Tibial nerve (tissue), 4 donors: ENCODE measurements at regions not wholly inside any gene's neighbourhood (a gene's known extent, or its start where the extent isn't known, plus 50 kb on each side); places are given as distances from the start of the nearest gene placed in this dataset.

ENCODE experiments used
- DNase-seq, 2 donors: peaks; one replicate each; pipeline ENCODE4 v3.0.0-alpha.2; 2019; ENCODE audit warnings: low spot score in 2 of 2
- H3K27ac ChIP-seq, 4 donors: fragments of 200-600 bp; sonication (generic) in 3 of 4; one replicate each; pipeline ENCODE4 v1.5.1; 2017 to 2019; ENCODE audit warnings: mild to moderate bottlenecking in 1 of 4
- H3K27me3 ChIP-seq, 2 donors: fragments of 200-600 bp; sonication (generic) in 1 of 2; one replicate each; pipeline versions ENCODE4 v1.5.1 to v1.6.0; 2017 to 2019
- H3K36me3 ChIP-seq, 3 donors: fragments of 200-600 bp; sonication (generic); one replicate each; pipeline ENCODE4 v1.5.1; 2018 to 2019
- H3K4me1 ChIP-seq, 4 donors: fragments of 200-600 bp; sonication (generic) in 3 of 4; one replicate each; pipeline ENCODE4 v1.5.1; 2017 to 2019
- H3K4me3 ChIP-seq, 4 donors: fragments of 200-600 bp; sonication (generic) in 3 of 4; one replicate each; pipeline ENCODE4 v1.5.1; 2017 to 2019; ENCODE audit warnings: mild to moderate bottlenecking in 1 of 4, moderate library complexity in 1 of 4
- H3K9me3 ChIP-seq, 4 donors: fragments of 200-600 bp; sonication (generic) in 3 of 4; one replicate each; pipeline ENCODE4 v1.5.1; 2017 to 2019
- EP300 ChIP-seq, 2 donors: sonication (generic); formaldehyde crosslinking; IDR thresholded peaks; one replicate each; pipeline ENCODE4 v1.6.1; 2017; ENCODE audit warnings: antibody characterized with exemption in 2 of 2, mild to moderate bottlenecking in 1 of 2
- POLR2A ChIP-seq, 2 donors: fragments of 450-650 bp; IDR thresholded peaks; one replicate each; pipeline ENCODE4 v1.6.1; 2017; ENCODE audit warnings: antibody characterized with exemption in 2 of 2, mild to moderate bottlenecking in 2 of 2, moderate library complexity in 2 of 2
- WGBS, 2 donors: methylation state at CpG; one replicate each; pipeline ENCODE4 v1.1.5; 2018; 5-methylcytosine and 5-hydroxymethylcytosine counted together
- TF ChIP-seq, protein P1 (sequence below), 5 experiments: fragments of 200-600 bp in 3 of 5; fragments of 450-650 bp in 2 of 5; sonication (generic) in 3 of 5; IDR thresholded peaks; one replicate each; pipeline ENCODE4 v1.5.1; 2016 to 2019; ENCODE audit warnings: antibody characterized with exemption in 5 of 5, mild to moderate bottlenecking in 3 of 5, moderate library complexity in 2 of 5

DNA sequence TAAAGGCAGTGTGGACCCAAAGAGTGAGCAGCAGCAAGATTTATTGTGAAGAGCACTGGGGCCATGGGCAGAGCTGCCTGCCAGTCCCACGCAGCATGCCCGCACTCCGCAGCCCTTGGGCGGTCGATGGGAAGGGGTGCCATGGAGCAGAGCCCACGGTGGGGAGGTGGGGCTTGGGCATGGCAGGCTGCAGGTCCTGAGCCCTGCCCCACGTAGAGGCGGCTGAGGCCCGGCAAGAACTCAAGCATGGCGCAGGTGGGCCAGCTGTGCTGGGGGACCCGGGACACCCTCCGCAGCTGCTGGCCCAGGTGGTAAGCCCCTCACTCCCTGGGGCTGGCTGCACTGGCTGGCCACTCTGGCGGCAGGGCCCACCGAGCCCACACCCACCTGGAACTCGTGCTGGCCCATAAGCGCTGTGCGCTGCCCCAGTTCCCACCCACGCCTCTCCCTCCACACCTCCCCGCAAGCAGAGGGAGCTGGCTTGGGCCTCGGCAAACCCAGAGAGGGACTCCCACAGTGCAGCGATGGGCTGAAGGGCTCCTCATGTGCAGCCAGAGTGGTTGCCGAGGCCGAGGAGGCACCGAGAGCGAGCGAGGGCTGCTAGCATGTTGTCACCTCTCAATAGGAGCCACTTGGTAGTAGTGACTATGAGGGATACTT, 1218.8 kb upstream of the EPHA6 start:
- H3K9me3 ChIP-seq = peaks cover 0 to 6% (median 0%) of the 10 kb centered on the region in 4 donors
- no peak for DNase-seq

DNA sequence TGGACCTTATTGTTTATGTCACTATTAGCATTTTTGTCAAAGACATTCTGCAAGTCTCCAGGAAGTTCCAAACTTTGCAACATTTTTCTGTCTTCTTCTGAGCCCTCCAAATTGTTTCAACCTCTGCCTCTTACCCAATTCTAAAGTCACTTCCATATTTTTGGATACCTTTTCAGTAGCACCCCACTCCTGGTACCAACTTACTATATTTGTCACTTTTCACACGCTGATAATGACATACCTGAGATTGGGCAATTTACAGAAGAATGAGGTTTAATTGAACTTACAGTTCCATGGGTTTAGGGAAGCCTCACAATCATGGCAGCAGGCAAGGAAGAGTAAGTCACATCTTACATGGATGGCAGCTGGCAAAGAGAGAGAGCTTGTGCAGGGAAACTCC, 1206.5 kb upstream of the EPHA6 start:
- 77 to 85% methylated on average over 1 of the region's 1 CpG for WGBS, 2 donors
- Histone ChIP-seq H3K4me1 (no peaks in the 10 kb centered on the region), H3K27me3 (no peaks in the 10 kb centered on the region), H3K36me3 (no peaks in the 10 kb centered on the region), H3K4me3 (no peak overlapping the region), H3K9me3 (peaks cover 0 to 22% (median 6%) of the 10 kb centered on the region in 4 donors), H3K27ac (no peak overlapping the region)
- no peak for DNase-seq
- TF ChIP-seq POLR2A (IDR thresholded peaks at IDR 0.05) = no peak

More for the DNA sequence above, 1218.8 kb upstream of the EPHA6 start:
- 87% methylated on average over 14 to 26 of the region's 26 CpGs for whole genome bisulfite sequencing, 2 donors
- Histone ChIP-seq H3K4me3 (no peak overlapping the region), H3K4me1 (no peaks in the 10 kb centered on the region), H3K27ac (no peak overlapping the region), H3K36me3 (no peaks in the 10 kb centered on the region), H3K27me3 (no peaks in the 10 kb centered on the region)
- TF ChIP-seq, protein P1, sequence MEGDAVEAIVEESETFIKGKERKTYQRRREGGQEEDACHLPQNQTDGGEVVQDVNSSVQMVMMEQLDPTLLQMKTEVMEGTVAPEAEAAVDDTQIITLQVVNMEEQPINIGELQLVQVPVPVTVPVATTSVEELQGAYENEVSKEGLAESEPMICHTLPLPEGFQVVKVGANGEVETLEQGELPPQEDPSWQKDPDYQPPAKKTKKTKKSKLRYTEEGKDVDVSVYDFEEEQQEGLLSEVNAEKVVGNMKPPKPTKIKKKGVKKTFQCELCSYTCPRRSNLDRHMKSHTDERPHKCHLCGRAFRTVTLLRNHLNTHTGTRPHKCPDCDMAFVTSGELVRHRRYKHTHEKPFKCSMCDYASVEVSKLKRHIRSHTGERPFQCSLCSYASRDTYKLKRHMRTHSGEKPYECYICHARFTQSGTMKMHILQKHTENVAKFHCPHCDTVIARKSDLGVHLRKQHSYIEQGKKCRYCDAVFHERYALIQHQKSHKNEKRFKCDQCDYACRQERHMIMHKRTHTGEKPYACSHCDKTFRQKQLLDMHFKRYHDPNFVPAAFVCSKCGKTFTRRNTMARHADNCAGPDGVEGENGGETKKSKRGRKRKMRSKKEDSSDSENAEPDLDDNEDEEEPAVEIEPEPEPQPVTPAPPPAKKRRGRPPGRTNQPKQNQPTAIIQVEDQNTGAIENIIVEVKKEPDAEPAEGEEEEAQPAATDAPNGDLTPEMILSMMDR (IDR thresholded peaks at IDR 0.05) = no peak
- TF ChIP-seq EP300 (IDR thresholded peaks at IDR 0.05) = no peak

DNA sequence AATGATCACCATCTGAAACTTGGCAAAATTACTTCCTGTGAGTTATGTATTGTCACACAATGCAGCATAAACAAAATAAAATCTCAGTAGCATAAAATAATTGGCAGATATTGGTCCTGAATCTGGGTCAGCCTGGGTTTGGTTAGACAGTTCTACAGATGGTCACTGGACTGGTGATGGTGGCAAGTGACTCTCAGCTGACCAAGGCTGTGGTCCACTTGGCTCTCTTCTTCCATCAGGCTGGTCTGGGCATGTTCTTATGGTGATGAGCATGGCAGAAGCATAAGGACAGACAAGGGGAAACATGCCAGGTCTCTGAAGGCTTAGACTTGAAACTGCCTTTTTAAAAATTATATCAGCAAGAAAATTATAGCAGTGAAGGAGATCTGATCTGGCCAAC, 1205.0 kb upstream of the EPHA6 start:
- H3K4me3 ChIP-seq = no peak overlapping the region
- H3K27ac ChIP-seq = no peak overlapping the region
- H3K27me3 ChIP-seq = no peaks in the 10 kb centered on the region
- H3K9me3 ChIP-seq = peaks cover 0 to 22% (median 6%) of the 10 kb centered on the region in 4 donors
- TF ChIP-seq, protein P1 (IDR thresholded peaks at IDR 0.05) = no peak
- TF ChIP-seq EP300 (IDR thresholded peaks at IDR 0.05) = no peak
- no peak for TF ChIP-seq POLR2A (IDR thresholded peaks at IDR 0.05)
- H3K4me1 ChIP-seq = no peaks in the 10 kb centered on the region
- DNase-seq = no peak
- H3K36me3 ChIP-seq = no peaks in the 10 kb centered on the region

DNA sequence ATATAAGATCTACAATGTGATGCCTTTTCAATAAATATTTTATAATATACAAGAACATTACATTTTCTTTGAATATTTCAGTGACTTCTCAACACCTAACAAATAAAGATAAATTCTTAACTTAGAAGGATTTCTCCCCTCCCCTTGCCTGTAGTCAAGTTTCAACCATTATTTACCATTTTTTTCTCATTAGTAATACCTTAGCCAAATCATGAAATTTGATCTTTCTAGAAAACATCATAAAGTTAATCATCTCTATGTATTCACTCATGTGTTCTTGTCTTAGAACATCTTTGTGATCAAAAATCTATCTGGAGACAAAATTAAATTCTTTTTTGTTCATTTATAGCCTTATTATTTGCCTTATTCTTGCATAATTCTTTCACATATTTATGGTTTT, 1201.8 kb upstream of the EPHA6 start:
- no peak for DNase-seq
- no peaks in the 10 kb centered on the region for H3K27me3 ChIP-seq
- TF ChIP-seq POLR2A (IDR thresholded peaks at IDR 0.05) (no peak), EP300 (IDR thresholded peaks at IDR 0.05) (no peak)
- TF ChIP-seq, protein P1 (IDR thresholded peaks at IDR 0.05) = no peak
- no peaks in the 10 kb centered on the region for H3K4me1 ChIP-seq
- H3K27ac ChIP-seq = no peak overlapping the region
- no peak overlapping the region for H3K4me3 ChIP-seq
- no peaks in the 10 kb centered on the region for H3K36me3 ChIP-seq
- H3K9me3 ChIP-seq = peaks cover 0 to 8% (median 3%) of the 10 kb centered on the region in 4 donors

DNA sequence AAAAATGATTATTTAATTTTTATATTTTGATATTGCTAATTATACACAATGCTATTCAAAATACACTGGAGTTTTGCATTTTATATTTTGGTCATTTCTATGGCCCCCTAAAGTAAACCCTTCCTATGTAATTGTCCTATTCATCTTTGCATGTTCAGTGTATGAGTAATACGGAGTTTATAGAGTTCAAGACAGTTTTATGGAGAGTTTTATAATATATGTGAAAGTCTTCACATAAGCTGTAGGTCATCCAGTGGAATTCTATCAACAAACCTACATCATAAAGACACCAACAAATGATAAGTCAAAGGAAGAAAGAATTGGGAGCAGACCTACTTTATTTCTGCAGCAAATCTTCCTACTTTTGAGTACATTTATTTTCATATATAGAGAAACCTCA, 1200.4 kb upstream of the EPHA6 start:
- Histone ChIP-seq H3K9me3 (no peaks in the 10 kb centered on the region), H3K4me1 (no peaks in the 10 kb centered on the region), H3K27ac (no peak overlapping the region), H3K4me3 (no peak overlapping the region), H3K27me3 (no peaks in the 10 kb centered on the region), H3K36me3 (no peaks in the 10 kb centered on the region)
- no peak for TF ChIP-seq POLR2A (IDR thresholded peaks at IDR 0.05)
- no peak for TF ChIP-seq EP300 (IDR thresholded peaks at IDR 0.05)
- TF ChIP-seq, protein P1 (IDR thresholded peaks at IDR 0.05) = no peak
- WGBS, 2 donors = 61 to 73% methylated on average over 1 of the region's 1 CpG
- DNase-seq = no peak
